Bronchial epithelial cell (primary cell): ENCODE measurements at regions not wholly inside any gene's neighbourhood (a gene's known extent, or its start where the extent isn't known, plus 50 kb on each side); places are given as distances from the start of the nearest gene placed in this dataset.
"Not testable (repeated sequence)": the region's sequence is repeated elsewhere in the genome, so short reads cannot be mapped to it uniquely, and the experiment has no call there.

Experiments used
- DNase-seq: peaks from one replicate; pipeline ENCODE4 v3.0.0-alpha.2; 2010; ENCODE audit warnings: low read depth
- FAIRE-seq: peaks from 2 replicates; lab custom pipeline; 2011; peaks lifted over from hg19 to GRCh38; lab: Jason Lieb, UNC
- H3K27me3 ChIP-seq: 2 replicates; pipeline ENCODE4 v1.5.1; 2011; ENCODE audit warnings: low read length; ENCODE audit not compliant: control insufficient read depth, insufficient read depth
- H3K36me3 ChIP-seq: 2 replicates; pipeline ENCODE4 v1.5.1; 2011; ENCODE audit warnings: low read length; ENCODE audit not compliant: control insufficient read depth, insufficient read depth
- H3K4me3 ChIP-seq: 2 replicates; pipeline ENCODE4 v1.5.1; 2011; ENCODE audit warnings: mild to moderate bottlenecking, low read depth, low read length, control low read depth
- TF ChIP-seq, protein P1 (sequence below): IDR thresholded peaks from 2 replicates; pipeline ENCODE4 v1.5.1; 2011; ENCODE audit warnings: mild to moderate bottlenecking, moderate library complexity, low read length, control low read depth, inconsistent platforms; ENCODE audit not compliant: insufficient read depth, severe bottlenecking

DNA sequence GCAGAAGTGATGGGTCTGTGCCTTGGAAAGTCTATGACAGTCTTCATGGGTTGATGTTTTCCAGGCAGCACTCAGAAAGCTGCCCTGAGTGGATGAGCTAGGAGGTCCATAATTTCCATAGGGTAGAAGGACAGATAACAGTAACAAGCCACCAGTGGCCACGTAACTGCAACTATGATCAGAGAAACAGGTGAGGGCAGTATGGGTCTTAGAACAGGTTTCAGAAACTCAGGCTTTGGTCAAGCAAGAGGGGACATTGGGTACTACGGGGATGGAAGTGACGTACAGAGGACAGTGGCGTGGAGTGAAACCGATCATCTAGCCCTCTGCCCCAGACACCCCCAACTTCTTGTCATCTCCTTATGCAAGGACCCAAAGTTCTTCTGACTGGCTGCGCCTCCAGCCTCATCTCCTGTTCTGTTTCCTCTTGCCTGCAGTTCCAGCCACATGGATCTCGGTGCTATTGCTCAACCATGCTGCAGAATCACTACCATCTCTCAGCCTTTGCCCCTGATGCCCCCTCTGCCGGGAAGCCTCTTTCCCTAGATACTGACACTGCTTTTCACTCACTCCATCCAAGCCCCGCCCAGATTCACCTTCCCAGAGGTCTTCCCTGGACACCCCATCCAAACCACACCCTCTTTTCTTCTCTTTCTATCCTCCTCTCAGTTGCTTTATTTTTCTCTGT, 123.4 kb downstream of the MFAP3L start:
- FAIRE-seq (no peak), DNase-seq (no peak)
- Histone ChIP-seq H3K4me3 (no peak overlapping the region), H3K36me3 (no peaks in the 10 kb centered on the region), H3K27me3 (no peaks in the 10 kb centered on the region)
- TF ChIP-seq, protein P1, sequence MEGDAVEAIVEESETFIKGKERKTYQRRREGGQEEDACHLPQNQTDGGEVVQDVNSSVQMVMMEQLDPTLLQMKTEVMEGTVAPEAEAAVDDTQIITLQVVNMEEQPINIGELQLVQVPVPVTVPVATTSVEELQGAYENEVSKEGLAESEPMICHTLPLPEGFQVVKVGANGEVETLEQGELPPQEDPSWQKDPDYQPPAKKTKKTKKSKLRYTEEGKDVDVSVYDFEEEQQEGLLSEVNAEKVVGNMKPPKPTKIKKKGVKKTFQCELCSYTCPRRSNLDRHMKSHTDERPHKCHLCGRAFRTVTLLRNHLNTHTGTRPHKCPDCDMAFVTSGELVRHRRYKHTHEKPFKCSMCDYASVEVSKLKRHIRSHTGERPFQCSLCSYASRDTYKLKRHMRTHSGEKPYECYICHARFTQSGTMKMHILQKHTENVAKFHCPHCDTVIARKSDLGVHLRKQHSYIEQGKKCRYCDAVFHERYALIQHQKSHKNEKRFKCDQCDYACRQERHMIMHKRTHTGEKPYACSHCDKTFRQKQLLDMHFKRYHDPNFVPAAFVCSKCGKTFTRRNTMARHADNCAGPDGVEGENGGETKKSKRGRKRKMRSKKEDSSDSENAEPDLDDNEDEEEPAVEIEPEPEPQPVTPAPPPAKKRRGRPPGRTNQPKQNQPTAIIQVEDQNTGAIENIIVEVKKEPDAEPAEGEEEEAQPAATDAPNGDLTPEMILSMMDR = no peak

DNA sequence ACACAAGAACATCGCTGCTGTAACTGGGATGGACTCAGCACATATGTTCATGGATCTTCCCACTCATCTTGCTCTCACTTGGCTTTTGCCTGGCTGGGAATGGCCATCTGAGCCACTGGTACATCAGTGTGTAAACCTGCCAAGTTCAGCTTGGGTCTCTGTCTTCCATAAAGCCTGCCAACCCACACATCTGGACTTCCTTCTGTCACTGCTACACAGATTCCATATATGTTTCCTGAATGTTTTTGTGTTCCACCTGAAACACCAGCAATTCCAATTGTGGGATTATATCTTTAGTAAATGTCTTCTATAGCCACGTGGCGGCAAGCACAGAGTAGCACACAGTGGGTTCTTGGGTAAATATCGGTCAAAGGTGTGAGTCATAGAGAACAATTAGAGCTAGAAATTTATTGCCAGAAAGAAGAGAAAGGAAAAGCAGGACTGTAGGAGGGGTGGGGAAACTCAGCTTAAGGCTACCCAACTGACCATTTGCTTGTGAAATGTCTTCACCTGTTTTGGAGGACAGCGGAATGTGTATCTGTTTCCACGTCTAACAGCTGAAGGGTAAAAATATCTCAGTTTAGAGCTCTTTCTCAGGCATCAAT, 125.9 kb downstream of the MFAP3L start:
- FAIRE-seq (no peak), DNase-seq (no peak)
- no peaks in the 10 kb centered on the region for H3K36me3 ChIP-seq
- no peaks in the 10 kb centered on the region for H3K27me3 ChIP-seq
- H3K4me3 ChIP-seq = no peak overlapping the region
- TF ChIP-seq, protein P1 = no peak

DNA sequence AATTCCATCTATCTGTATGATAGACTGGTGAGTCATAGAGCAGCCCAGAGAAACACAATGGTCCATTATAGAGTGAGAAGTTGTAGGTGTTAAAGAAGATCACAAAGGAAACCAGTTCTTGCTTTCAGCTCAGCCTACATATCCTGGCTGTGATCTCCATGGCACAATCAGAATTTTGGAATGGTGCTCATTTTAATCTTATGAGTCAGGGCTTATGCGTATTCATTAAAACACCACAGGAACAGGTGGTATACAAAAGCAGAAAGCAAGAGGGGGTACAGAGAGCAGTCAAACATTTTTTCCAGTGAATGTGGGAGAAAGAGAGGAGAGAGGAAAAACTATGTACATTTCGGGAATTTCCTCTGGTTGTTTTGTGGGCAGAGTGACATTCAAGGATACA, 126.9 kb downstream of the MFAP3L start:
- TF ChIP-seq, protein P1 = no peak
- H3K27me3 ChIP-seq = no peaks in the 10 kb centered on the region
- H3K36me3 ChIP-seq = no peaks in the 10 kb centered on the region
- no peak for FAIRE-seq
- no peak overlapping the region for H3K4me3 ChIP-seq
- DNase-seq = peak; percentile 18

DNA sequence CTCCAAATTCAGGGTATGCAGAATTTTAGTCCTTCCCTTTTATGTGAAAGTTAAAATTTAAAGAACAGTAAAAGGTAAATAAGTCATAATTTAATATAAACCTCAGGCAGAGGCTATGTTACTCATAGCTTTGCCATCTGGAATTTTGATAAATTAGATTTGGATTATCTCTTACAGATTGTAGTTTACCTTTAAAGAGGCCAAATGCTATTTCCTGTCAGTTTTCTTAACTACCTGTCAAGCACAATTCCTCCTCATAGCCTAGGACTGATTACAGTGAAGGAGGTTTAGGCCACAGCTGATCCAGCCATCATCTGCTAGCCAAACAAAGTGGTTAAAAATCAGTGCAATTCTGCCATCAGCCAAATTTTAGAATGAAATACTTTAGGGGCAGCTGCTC, 128.1 kb downstream of the MFAP3L start:
- DNase-seq (no peak), FAIRE-seq (no peak)
- Histone ChIP-seq H3K27me3 (no peaks in the 10 kb centered on the region), H3K4me3 (no peak overlapping the region), H3K36me3 (no peaks in the 10 kb centered on the region)
- TF ChIP-seq, protein P1 = no peak

DNA sequence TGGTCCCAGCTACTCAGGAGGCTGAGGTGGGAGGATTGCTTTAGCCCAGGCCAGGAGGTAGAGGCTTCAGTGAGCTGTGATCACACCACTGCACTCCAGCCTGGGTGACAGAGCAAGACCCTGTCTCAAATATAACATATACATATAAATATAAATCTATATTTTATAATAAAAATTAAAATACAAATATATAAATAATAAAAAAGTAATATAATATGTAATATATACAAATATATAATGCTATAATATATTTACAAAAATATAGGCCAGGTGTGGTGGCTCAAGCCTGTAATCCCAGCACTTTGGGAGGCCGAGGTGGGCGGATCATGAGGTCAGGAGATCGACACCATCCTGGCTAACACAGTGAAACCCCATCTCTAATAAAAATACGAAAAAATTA, 131.4 kb downstream of the MFAP3L start:
- not testable (repeated sequence) for FAIRE-seq, DNase-seq

DNA sequence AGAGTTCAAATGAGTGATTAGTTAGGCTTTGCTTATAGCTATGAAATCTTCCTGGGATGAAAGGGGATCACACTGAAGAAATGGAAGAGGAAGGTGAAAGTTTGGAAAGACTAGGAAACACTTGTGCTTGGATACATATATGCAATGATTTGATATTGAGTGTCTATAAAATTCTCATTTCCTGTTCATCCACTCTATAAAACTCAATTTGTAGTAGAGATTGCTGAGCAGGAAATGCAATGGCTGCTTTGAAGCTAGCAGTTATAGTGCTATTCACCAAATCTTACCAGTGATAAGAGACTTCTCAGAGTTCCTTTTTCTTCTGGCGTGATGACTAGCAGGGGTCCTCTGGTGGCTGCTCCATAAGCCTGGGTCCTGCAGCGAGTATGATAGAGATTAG, 128.1 kb upstream of the HPF1 start:
- FAIRE-seq (no peak), DNase-seq (no peak)
- TF ChIP-seq, protein P1 = no peak
- no peaks in the 10 kb centered on the region for H3K27me3 ChIP-seq
- no peak overlapping the region for H3K4me3 ChIP-seq
- no peaks in the 10 kb centered on the region for H3K36me3 ChIP-seq

More for the DNA sequence above, 131.4 kb downstream of the MFAP3L start:
- not testable (repeated sequence) for H3K4me3 ChIP-seq, H3K36me3 ChIP-seq, H3K27me3 ChIP-seq
